22Rv1 (cell line): ENCODE measurements at regions not wholly inside any gene's neighbourhood (a gene's known extent, or its start where the extent isn't known, plus 50 kb on each side); places are given as distances from the start of the nearest gene placed in this dataset.

Experiments used
- CTCF ChIP-seq: fragments of 450-650 bp; IDR thresholded peaks from 2 replicates; pipeline ENCODE4 v1.5.1; 2017; ENCODE audit warnings: mild to moderate bottlenecking
- ZFX ChIP-seq: fragments of 450-650 bp; IDR thresholded peaks from 2 replicates; pipeline ENCODE4 v1.6.1; 2017; ENCODE audit warnings: antibody characterized with exemption, borderline replicate concordance

GRCh38 chr15:23859008-23859407, 171.9 kb upstream of the NDN start:
- TF ChIP-seq CTCF (no peak), ZFX (no peak)
